CD8-positive, alpha-beta memory T cell (primary cell): ENCODE measurements at regions not wholly inside any gene's neighbourhood (a gene's known extent, or its start where the extent isn't known, plus 50 kb on each side); places are given as distances from the start of the nearest gene placed in this dataset.

Experiments
- CTCF ChIA-PET: fragments of 350-600 bp; sonication (Branson Sonifier 250); formaldehyde crosslinking; loops from one replicate; lab custom pipeline; 2021; ENCODE audit warnings: antibody characterized with exemption; lab: Charles Lee
- POLR2A ChIA-PET: fragments of 350-600 bp; sonication (Branson Sonifier 250); formaldehyde crosslinking; loops from one replicate; lab custom pipeline; 2021; ENCODE audit warnings: antibody characterized with exemption; lab: Charles Lee
- DNase-seq, 5 donors: peaks; one replicate each; pipeline versions ENCODE4 v3.0.0 to v3.0.0-alpha.2; 2020 to 2022; ENCODE audit warnings: mixed read lengths in 1 of 5
- H3K27ac ChIP-seq: one replicate; pipeline ENCODE4 v1.7.0; 2013; ENCODE audit warnings: low read depth, mild to moderate bottlenecking, low read length, moderate library complexity
- H3K27me3 ChIP-seq: 2 replicates; pipeline ENCODE4 v1.7.0; 2013; ENCODE audit warnings: low read length, mild to moderate bottlenecking; ENCODE audit not compliant: insufficient read depth, poor library complexity, severe bottlenecking
- H3K36me3 ChIP-seq: 2 replicates; pipeline ENCODE4 v1.7.0; 2013; ENCODE audit warnings: mild to moderate bottlenecking, low read length, moderate library complexity; ENCODE audit not compliant: insufficient read depth
- H3K4me1 ChIP-seq: 2 replicates; pipeline ENCODE4 v1.7.0; 2013; ENCODE audit warnings: mild to moderate bottlenecking, low read length, moderate library complexity; ENCODE audit not compliant: insufficient read depth
- H3K4me3 ChIP-seq: 2 replicates; pipeline ENCODE4 v1.7.0; 2013; ENCODE audit warnings: mild to moderate bottlenecking, low read length
- H3K9me3 ChIP-seq: 2 replicates; pipeline ENCODE4 v1.7.0; 2013; ENCODE audit warnings: mild to moderate bottlenecking, low read length
- H3K27ac Mint-ChIP-seq, 8 donors: one replicate each; pipeline ENCODE4 v1.8.0; 2020 to 2021; ENCODE audit warnings: mixed read lengths in 8 of 8, mild to moderate bottlenecking in 6 of 8, inconsistent platforms in 3 of 8, moderate library complexity in 3 of 8
- H3K27me3 Mint-ChIP-seq, 2 donors: one replicate each; pipeline ENCODE4 v1.8.0; 2020 to 2021; ENCODE audit warnings: mixed read lengths in 2 of 2, mild to moderate bottlenecking in 1 of 2, moderate library complexity in 1 of 2
- H3K36me3 Mint-ChIP-seq, 3 donors: one replicate each; pipeline ENCODE4 v1.8.0; 2020 to 2021; ENCODE audit warnings: mixed read lengths in 3 of 3, inconsistent platforms in 1 of 3, mild to moderate bottlenecking in 1 of 3
- H3K4me1 Mint-ChIP-seq, 3 donors: one replicate each; pipeline ENCODE4 v1.8.0; 2020 to 2021; ENCODE audit warnings: mixed read lengths in 3 of 3, inconsistent platforms in 1 of 3, mild to moderate bottlenecking in 1 of 3
- H3K4me3 Mint-ChIP-seq, 7 donors: one replicate each; pipeline ENCODE4 v1.8.0; 2020 to 2021; ENCODE audit warnings: mixed read lengths in 7 of 7, mild to moderate bottlenecking in 6 of 7, moderate library complexity in 4 of 7, inconsistent platforms in 2 of 7
- H3K9me3 Mint-ChIP-seq, 5 donors: one replicate each; pipeline ENCODE4 v1.8.0; 2020 to 2022; ENCODE audit warnings: mixed read lengths in 5 of 5, mild to moderate bottlenecking in 3 of 5, moderate library complexity in 2 of 5, inconsistent platforms in 1 of 5

DNA sequence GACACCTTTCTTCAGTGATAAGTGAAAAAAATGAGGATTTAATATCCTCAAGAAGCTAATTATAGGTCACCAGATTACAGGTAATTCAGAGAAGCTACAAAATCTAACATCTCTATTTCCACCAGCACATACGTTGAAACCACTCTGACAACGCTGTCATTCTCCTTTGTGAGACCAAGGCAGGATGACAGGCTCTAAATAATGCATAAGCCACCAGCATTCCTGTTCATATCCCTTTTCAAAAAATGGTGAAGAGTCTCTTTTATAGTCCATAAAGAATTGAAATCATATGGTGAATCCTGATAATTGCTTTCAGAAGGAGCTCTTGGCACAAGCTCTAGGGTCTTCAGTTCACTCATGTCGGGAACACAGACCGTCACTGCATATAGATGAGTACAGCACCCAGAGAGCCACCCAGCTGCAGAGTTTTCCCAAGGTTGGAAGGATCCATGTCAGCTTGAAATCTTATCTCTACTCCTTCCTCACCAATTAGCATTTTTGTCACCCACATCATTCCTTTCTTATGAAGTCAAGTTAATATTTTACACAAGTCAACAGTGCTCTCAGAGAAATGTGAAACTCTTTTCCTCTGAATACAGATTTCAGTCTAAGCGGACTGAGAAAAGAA, 431.4 kb downstream of the TBC1D4 start:
- no peaks in the 10 kb centered on the region for H3K4me1 ChIP-seq
- H3K27ac ChIP-seq: no peak overlapping the region
- no peak overlapping the region for H3K4me3 Mint-ChIP-seq
- DNase-seq: no peak
- peaks cover 5 to 39% of the 10 kb centered on the region in 2 donors for H3K27me3 Mint-ChIP-seq
- H3K36me3 Mint-ChIP-seq: no peaks in the 10 kb centered on the region
- no peaks in the 10 kb centered on the region for H3K27me3 ChIP-seq
- H3K9me3 Mint-ChIP-seq: peaks cover 0 to 3% (median 0%) of the 10 kb centered on the region in 5 donors
- POLR2A ChIA-PET: no interaction called here
- no peaks in the 10 kb centered on the region for H3K9me3 ChIP-seq
- H3K4me1 Mint-ChIP-seq: no peaks in the 10 kb centered on the region
- H3K27ac Mint-ChIP-seq: no peak overlapping the region
- CTCF ChIA-PET: no interaction called here
- H3K4me3 ChIP-seq: no peak overlapping the region
- no peaks in the 10 kb centered on the region for H3K36me3 ChIP-seq

DNA sequence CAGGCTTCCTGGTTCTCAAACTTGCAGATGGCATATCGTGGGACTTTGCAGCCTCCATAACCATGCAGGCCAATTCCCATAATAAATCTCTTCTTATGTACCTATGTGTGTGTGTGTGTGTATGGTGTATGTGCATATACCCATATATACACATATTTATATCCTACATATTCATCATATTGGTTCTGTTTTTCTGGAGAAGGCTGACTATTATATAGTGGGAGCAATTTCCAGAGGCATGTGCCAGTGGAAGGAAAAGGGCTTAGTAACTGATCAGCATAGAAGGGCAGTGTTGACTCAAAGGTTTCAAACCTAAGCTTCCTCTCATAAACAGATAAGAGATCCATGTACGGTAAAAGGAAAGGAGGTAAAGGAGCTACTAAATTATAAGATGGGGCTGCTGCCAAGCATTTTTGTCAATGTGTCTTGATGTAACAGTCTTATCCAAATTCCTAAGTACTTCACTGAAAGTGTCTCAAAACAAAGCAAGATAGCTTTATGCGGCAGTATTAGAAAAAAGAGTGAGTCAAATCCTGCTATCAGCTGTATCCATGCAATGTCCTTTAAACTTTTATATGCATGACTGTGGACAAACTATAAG, 432.1 kb downstream of the TBC1D4 start:
- POLR2A ChIA-PET: no interaction called here
- H3K4me3 Mint-ChIP-seq: no peak overlapping the region
- CTCF ChIA-PET: no interaction called here
- DNase-seq: no peak
- no peaks in the 10 kb centered on the region for H3K36me3 Mint-ChIP-seq
- H3K9me3 Mint-ChIP-seq: peaks cover 0 to 2% (median 0%) of the 10 kb centered on the region in 5 donors
- H3K27ac Mint-ChIP-seq: no peak overlapping the region
- Histone ChIP-seq H3K4me3 (no peak overlapping the region), H3K27ac (no peak overlapping the region), H3K36me3 (no peaks in the 10 kb centered on the region), H3K27me3 (no peaks in the 10 kb centered on the region), H3K9me3 (no peaks in the 10 kb centered on the region), H3K4me1 (no peaks in the 10 kb centered on the region)
- H3K27me3 Mint-ChIP-seq: peaks cover 5 to 33% of the 10 kb centered on the region in 2 donors
- H3K4me1 Mint-ChIP-seq: no peaks in the 10 kb centered on the region

DNA sequence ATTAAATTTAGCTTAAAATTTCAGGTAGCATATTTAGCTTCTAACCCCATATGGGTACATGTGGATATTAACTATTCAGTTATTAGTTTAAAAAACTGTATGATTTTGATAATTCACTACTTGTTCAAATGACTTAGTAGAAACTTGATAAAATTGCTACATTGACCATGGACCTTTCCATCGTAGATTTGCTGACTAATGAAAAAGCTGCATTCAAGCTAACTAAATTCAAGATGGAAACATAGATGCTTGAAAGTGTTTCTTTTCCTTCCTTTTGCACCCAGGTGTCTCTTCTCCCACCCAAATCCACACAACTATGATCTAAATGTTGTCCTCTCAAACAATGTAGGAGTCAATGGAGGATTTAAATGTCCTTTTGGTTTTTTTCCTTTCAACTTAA, 439.2 kb downstream of the TBC1D4 start:
- no peaks in the 10 kb centered on the region for H3K36me3 ChIP-seq
- H3K4me1 ChIP-seq: no peaks in the 10 kb centered on the region
- Mint-ChIP-seq H3K4me3 (no peak overlapping the region), H3K27ac (no peak overlapping the region), H3K36me3 (peaks cover 0 to 1% (median 0%) of the 10 kb centered on the region in 3 donors), H3K27me3 (peaks cover 0 to 3% of the 10 kb centered on the region in 2 donors), H3K4me1 (no peaks in the 10 kb centered on the region), H3K9me3 (peaks cover 0 to 6% (median 0%) of the 10 kb centered on the region in 5 donors)
- CTCF ChIA-PET: no interaction called here
- POLR2A ChIA-PET: no interaction called here
- no peak overlapping the region for H3K27ac ChIP-seq
- H3K9me3 ChIP-seq: no peaks in the 10 kb centered on the region
- H3K27me3 ChIP-seq: no peaks in the 10 kb centered on the region
- no peak for DNase-seq
- no peak overlapping the region for H3K4me3 ChIP-seq

DNA sequence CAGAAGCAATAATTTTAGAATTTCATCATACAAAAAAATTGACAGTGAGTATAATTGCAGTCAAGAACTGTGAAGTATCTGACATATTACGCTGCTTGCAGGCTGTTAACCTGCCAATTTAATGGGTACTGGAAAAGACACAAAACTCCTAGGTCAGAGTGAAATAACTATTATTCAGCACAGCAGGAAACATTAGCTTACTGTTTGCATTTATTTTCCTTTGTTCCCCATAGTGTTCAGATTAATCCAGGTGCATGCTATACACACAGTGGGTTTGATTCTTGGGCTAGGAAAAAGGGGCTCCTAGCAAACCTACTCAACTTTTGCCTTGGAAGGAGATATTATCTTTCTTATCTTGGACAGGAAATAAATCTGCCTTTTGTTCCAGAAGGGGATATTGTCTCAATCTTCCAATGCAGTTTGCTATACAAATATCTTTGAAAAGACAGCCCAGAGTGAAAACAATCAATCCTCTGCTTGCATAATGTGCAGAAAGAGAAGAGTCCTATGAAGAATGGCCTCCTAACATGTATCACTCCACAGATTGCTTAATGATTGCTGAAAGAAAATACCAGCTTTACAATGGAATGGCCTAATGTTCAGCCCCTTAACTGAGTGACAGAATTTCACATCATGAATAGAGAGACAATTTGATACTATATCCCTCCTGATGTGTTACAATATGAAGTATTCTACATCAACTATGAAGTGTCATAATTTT, 443.4 kb downstream of the TBC1D4 start:
- Histone ChIP-seq H3K36me3 (no peaks in the 10 kb centered on the region), H3K9me3 (no peaks in the 10 kb centered on the region), H3K27ac (no peak overlapping the region), H3K4me3 (no peak overlapping the region), H3K4me1 (no peaks in the 10 kb centered on the region), H3K27me3 (no peaks in the 10 kb centered on the region)
- POLR2A ChIA-PET: no interaction called here
- peaks cover 0 to 24% of the 10 kb centered on the region in 2 donors for H3K27me3 Mint-ChIP-seq
- no peak for DNase-seq
- no peaks in the 10 kb centered on the region for H3K4me1 Mint-ChIP-seq
- no peak overlapping the region for H3K4me3 Mint-ChIP-seq
- CTCF ChIA-PET: no interaction called here
- peaks cover 9 to 26% (median 16%) of the 10 kb centered on the region in 5 donors for H3K9me3 Mint-ChIP-seq
- H3K27ac Mint-ChIP-seq: no peak overlapping the region
- H3K36me3 Mint-ChIP-seq: peaks cover 0 to 1% (median 0%) of the 10 kb centered on the region in 3 donors

DNA sequence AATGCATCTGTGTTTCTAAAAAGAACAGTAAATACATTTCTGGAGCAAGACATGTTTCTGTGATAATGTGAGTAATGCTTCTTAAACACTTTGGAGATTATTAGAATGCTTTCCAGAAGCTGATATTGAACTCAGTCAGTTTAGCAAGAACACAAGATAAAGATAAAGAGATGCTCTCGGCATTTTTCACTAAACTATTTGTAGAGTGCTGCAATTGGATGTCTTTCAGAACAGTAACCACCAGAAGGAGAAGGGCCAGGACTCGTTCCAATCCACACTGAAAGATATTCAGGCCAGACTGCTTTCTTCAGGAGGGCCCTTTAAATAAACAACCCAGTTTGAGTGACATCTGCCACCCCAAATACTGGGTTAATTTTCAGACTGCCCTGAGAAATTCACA, 456.0 kb downstream of the TBC1D4 start:
- Histone ChIP-seq H3K27ac (no peak overlapping the region), H3K36me3 (no peaks in the 10 kb centered on the region), H3K4me1 (no peaks in the 10 kb centered on the region), H3K9me3 (no peaks in the 10 kb centered on the region), H3K27me3 (no peaks in the 10 kb centered on the region), H3K4me3 (no peak overlapping the region)
- H3K36me3 Mint-ChIP-seq: no peaks in the 10 kb centered on the region
- no peak for DNase-seq
- no peaks in the 10 kb centered on the region for H3K4me1 Mint-ChIP-seq
- peaks cover 0 to 6% (median 2%) of the 10 kb centered on the region in 5 donors for H3K9me3 Mint-ChIP-seq
- CTCF ChIA-PET: interaction anchor here (0.9 kb wide), 1 partner anchor 11 kb away, joined by 3 read pairs; no protein-coding TSS in a partner anchor
- POLR2A ChIA-PET: no interaction called here
- no peak overlapping the region for H3K4me3 Mint-ChIP-seq
- no peak overlapping the region for H3K27ac Mint-ChIP-seq
- H3K27me3 Mint-ChIP-seq: no peaks in the 10 kb centered on the region

DNA sequence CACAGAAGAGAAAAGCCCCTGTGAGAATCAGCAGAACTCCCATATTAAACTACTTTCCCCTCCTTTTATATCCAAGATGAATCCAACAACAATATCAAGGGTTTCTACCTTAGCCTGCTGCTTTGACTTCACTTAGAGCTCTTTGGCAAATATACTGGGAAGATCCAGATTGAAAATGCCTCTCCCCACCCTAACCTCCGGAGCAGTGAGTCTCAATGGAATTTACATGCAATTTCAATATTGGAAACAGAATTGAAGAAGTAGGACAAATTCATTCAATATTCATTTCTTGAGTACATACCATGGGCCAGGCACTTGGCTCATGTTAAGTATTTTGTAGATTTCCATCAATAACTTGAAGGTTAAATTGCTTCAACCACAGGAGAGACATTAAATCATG, 457.4 kb downstream of the TBC1D4 start:
- no peaks in the 10 kb centered on the region for H3K9me3 ChIP-seq
- no peak overlapping the region for H3K4me3 ChIP-seq
- Mint-ChIP-seq H3K27ac (no peak overlapping the region), H3K4me1 (no peaks in the 10 kb centered on the region), H3K4me3 (no peak overlapping the region), H3K27me3 (no peaks in the 10 kb centered on the region), H3K9me3 (peaks cover 0 to 6% (median 2%) of the 10 kb centered on the region in 5 donors), H3K36me3 (no peaks in the 10 kb centered on the region)
- H3K36me3 ChIP-seq: no peaks in the 10 kb centered on the region
- no peak for DNase-seq
- no peak overlapping the region for H3K27ac ChIP-seq
- H3K27me3 ChIP-seq: no peaks in the 10 kb centered on the region
- H3K4me1 ChIP-seq: no peaks in the 10 kb centered on the region
- ChIA-PET POLR2A (no interaction called here), CTCF (no interaction called here)

DNA sequence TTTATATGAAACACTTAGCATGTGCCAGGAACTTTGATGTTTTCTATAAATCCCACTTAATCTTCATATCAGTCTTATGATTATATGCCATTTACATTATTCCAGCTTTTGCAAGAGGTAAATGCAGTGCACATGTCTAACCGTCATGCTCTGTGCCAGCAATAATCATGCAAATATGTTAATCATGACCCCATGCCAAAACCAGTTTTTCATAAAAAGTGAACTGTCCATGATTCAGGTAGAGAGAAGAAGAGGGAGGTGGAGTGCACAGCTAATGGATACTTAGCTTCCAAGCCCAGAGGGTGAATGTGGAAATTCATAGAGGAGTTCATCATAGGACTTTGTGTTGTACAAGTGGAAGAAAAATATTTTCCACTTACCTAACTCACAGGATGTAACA, 458.4 kb downstream of the TBC1D4 start:
- Mint-ChIP-seq H3K27me3 (peaks cover 1 to 3% of the 10 kb centered on the region in 2 donors), H3K4me1 (no peaks in the 10 kb centered on the region), H3K36me3 (no peaks in the 10 kb centered on the region), H3K27ac (no peak overlapping the region), H3K4me3 (no peak overlapping the region), H3K9me3 (peaks cover 0 to 6% (median under 1%) of the 10 kb centered on the region in 5 donors)
- Histone ChIP-seq H3K4me3 (no peak overlapping the region), H3K9me3 (no peaks in the 10 kb centered on the region), H3K36me3 (no peaks in the 10 kb centered on the region), H3K27ac (no peak overlapping the region), H3K4me1 (no peaks in the 10 kb centered on the region), H3K27me3 (no peaks in the 10 kb centered on the region)
- DNase-seq: no peak
- ChIA-PET POLR2A (no interaction called here), CTCF (no interaction called here)

GRCh38 chr13:75021151-75021550, 460.8 kb downstream of the TBC1D4 start:
- ChIA-PET POLR2A (no interaction called here), CTCF (no interaction called here)
- Mint-ChIP-seq H3K9me3 (peaks cover 0 to 2% (median 0%) of the 10 kb centered on the region in 5 donors), H3K27ac (no peak overlapping the region), H3K4me1 (no peaks in the 10 kb centered on the region), H3K27me3 (peaks cover 8 to 12% of the 10 kb centered on the region in 2 donors), H3K36me3 (no peaks in the 10 kb centered on the region), H3K4me3 (no peak overlapping the region)
- Histone ChIP-seq H3K9me3 (no peaks in the 10 kb centered on the region), H3K27ac (no peak overlapping the region), H3K27me3 (no peaks in the 10 kb centered on the region), H3K4me3 (no peak overlapping the region), H3K4me1 (no peaks in the 10 kb centered on the region), H3K36me3 (no peaks in the 10 kb centered on the region)
- DNase-seq: no peak
